ENCODE measurements at regions not wholly inside any gene's neighbourhood (a gene's known extent, or its start where the extent isn't known, plus 50 kb on each side); places are given as distances from the start of the nearest gene placed in this dataset.

DNA sequence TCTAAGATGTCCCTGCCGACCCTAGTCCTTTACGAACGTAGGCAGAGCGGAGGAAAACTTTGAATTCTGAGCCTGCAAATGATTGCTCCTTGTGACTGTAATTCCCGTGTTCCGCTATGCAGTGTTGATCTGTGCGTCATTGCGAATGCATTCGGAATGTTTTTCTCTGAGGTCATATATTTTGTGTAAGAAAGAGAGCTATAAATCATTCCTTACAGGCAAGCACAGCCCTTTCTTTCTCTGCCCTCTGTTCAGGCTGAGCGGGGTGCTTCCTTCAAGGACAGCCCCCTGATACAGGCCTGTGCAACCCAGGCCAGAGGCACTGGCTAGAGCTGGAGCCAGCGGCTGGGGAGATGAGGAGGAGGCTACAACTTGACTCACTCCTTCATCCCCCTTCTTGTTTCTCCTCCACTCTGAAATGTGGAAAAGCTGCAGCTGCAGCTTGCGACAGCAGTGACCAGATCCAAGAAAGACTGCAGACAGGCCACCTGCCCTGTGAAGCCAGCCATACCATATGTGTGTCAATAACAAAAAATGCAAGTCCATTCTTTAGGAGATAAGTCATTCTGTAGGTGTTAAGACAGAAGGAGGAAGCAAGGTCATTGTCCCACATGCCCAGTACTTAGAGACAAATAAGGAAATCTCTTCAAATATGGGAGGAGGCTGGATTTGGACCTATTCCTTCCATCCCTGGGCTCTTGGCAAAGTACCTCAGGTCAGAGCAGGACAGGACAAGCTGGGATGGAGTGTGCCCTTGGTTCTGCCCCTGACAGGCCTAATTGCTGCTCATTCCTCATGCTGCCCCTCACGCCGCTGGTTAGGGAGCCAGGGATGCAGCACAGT is 345.7 kb upstream of the WWC1 start:
- DNase-seq (ENCODE audit: extremely low spot score, insufficient read length, low read depth), result no peak
- no peak for FAIRE-seq

DNA sequence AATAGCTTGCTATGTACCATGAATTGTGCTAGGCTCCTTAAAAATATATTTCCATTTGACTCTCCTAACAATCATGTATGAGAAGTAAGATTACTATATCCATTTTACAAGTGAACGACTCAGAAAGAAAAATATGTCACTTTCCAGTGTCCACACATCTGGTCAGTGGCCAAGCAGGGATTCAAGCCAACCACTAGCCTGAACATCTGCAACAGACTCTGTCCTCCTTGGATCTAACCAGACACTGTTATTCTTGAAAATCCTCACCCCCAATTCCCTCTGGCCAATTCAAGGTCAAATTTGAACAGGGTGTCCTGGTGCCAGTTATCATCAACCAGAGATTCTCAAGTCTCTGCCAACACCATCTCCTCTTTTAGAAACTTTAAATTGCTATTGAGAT is 344.1 kb upstream of the WWC1 start:
- DNase-seq (ENCODE audit: extremely low spot score, insufficient read length, low read depth) (no peak), FAIRE-seq (no peak)

DNA sequence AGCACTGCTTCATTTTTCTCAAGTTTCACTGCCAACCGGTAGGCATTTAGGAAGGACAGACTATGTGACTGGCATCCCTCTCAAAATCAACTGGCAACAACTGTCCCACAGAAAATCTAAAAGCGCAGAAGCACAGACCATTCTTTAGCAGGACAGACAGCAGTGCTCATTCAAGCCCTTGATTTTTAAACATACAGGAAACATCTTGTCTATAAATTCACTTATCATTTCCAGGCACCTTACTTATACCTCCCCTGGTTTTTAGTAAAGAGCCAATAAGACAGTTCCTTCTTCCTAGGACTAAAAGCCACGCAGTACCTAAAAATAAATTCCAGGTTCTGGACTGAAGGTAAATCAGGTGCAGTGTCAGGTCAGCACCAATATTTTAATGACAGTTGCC is 343.2 kb upstream of the WWC1 start:
- no peak for FAIRE-seq
- no peak for DNase-seq (ENCODE audit: extremely low spot score, insufficient read length, low read depth)

GRCh38 chr5:167949435-167949834 is 342.0 kb upstream of the WWC1 start:
- no peak for DNase-seq (ENCODE audit: extremely low spot score, insufficient read length, low read depth)
- FAIRE-seq, result no peak

DNA sequence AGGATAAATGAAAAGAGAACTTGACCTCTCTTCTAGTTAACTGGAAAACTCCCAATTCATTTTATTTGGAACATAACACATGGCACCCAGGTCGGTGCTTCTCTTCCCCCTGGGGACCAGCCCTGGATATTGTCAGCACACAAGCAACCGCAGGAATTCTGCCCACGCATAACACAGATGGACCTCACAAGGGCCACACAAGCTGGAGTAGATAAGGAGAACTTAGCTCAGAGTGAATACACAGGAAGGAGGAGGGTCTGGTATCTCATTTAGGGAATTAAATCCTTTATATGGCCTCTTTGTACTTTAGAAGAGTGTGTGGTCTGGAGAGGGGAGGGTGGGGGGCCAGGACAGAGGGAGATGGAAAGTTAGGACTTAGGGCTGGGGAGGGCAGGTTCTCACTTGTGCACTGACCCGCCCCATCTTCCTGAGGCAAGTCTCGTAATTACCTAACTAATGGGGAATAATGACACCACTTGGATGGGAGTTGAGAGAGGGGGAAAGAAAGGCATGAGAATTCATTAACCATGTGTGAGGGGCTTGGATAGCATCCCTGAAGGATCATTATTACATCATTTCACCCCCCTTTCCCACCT is 341.2 kb upstream of the WWC1 start:
- FAIRE-seq (no peak), DNase-seq (ENCODE audit: extremely low spot score, insufficient read length, low read depth) (no peak)

DNA sequence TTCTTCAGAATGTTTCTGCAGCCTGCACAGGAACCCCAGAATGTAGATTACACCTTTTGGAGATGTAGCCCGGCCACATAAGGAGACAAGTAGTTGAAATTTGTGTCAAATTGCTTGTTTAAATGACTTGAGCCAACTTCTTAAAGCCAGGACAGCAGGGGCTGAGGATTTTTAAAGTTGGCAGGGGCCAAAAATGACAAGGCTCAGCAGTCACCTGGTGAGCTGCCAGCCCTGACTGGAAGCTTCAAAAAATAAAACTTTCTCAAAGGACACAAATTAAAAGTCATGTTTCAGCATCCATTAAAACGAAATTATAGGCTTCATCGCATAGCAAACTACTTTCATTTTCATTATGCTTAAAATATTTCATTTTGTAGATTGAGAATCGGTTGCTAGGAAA is 340.3 kb upstream of the WWC1 start:
- DNase-seq (ENCODE audit: extremely low spot score, insufficient read length, low read depth), result no peak
- FAIRE-seq, result no peak

DNA sequence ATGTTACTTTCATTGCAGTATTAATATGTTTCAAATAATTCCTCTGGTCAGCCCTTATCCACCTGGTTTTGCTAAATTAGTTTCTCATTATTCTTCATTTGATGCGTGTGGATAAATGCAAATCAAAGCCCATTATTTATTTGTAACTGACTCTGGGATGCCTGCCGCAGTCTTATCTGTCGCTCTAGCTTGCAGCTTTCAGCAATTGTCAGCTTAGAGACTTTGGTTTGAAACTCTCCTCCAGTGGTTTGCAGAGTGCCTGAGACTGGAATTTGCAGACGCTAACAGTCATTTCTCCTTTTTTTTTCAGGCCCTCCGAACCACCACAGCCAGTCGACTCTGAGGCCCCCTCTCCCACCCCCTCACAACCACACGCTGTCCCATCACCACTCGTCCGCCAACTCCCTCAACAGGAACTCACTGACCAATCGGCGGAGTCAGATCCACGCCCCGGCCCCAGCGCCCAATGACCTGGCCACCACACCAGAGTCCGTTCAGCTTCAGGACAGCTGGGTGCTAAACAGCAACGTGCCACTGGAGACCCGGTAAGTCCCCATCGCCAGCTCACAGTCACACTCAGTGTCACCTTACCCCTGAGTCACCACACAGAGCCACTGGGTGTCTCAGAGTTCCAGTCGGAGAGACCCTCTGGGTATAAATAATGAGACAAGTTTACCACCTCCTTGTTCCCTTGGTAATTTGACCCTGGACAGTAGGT is 339.0 kb upstream of the WWC1 start:
- FAIRE-seq (no peak), DNase-seq (ENCODE audit: extremely low spot score, insufficient read length, low read depth) (no peak)

GRCh38 chr5:167953151-167953798 is 338.2 kb upstream of the WWC1 start:
- no peak for DNase-seq (ENCODE audit: extremely low spot score, insufficient read length, low read depth)
- FAIRE-seq, result no peak

DNA sequence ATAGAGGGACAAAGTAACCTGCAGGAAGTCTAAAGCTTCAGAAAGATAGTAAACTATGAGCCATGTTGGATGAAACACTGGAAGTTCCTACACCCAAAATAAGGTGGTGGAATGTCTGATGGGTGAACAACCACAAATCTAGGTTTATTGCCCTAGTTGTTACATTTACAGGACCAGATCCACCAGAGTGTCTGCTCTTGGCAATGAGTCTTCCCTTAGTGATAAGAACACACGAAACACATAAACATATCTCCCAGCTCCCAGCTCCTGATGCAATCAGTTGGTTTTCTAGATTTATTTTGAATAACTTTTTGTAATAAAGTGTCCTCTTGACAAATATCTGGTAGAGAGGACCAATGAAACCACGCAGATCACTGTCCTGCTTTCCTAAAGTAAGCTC is 329.7 kb upstream of the WWC1 start:
- no peak for DNase-seq (ENCODE audit: extremely low spot score, insufficient read length, low read depth)
- FAIRE-seq, result no peak

DNA sequence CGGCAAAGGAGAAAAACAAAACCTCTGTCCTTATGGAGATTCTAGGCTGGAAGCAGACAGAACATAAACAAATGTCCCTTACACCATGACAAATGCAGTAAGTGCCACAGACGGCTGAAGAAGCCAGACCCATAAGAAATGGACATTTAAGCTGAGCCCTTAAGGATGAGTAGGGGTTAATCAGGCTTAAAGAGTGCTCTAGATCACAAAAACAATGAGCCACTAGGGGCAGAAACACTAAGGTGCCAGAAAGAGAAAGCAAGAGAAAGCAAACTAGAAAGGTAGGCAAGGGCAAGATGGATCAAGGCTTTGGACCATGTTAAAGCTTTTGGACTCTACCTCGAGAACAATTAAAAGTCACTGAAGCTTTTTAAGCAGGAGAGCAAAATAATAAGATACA is 326.9 kb upstream of the WWC1 start:
- no peak for FAIRE-seq
- DNase-seq (ENCODE audit: extremely low spot score, insufficient read length, low read depth), result no peak

DNA sequence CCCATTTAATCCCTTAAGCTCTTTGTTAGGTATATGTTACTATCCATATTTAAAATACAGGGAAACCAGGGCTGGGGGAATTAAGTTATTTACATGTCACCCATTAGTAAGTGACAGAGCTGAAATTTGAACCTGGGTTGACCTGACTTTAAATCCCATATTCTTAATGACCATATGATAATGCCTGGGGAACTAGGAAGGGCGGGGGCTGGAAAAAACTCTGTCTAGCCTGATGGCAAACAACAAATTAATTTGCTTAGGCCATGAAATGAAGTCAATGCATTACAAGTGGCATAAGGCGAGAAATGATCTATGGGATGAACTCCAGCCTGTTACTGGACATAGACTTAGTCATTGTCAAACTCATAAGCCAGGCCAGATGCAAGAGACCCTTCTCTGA is 325.7 kb upstream of the WWC1 start:
- no peak for DNase-seq (ENCODE audit: extremely low spot score, insufficient read length, low read depth)
- no peak for FAIRE-seq

GRCh38 chr5:167966979-167967378 is 324.5 kb upstream of the WWC1 start:
- no peak for DNase-seq (ENCODE audit: extremely low spot score, insufficient read length, low read depth)
- FAIRE-seq, result no peak

- FAIRE-seq (no peak), DNase-seq (ENCODE audit: extremely low spot score, insufficient read length, low read depth) (no peak)
Observed at GRCh38 chr5:167967494-167968177, 323.8 kb upstream of the WWC1 start.

DNA sequence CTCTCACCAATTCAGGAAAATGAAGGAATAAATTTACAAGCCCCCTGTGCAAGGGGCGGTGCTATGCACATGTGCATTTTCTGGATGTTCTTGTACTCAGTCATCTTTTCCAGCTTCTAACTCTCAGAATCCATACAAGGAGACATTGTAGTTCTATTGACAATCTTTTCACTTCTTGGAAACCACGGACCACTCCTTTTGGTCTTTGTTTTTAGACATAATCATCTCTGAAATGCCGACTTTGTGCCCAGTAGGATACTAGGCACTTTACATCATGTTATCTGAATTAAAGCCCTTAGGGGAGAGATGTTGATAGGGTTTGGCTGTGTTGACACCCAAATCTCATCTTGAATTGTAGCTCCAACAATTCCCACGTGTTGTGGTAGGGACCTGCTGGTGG is 322.6 kb upstream of the WWC1 start:
- FAIRE-seq, result no peak
- DNase-seq (ENCODE audit: extremely low spot score, insufficient read length, low read depth), result no peak

DNA sequence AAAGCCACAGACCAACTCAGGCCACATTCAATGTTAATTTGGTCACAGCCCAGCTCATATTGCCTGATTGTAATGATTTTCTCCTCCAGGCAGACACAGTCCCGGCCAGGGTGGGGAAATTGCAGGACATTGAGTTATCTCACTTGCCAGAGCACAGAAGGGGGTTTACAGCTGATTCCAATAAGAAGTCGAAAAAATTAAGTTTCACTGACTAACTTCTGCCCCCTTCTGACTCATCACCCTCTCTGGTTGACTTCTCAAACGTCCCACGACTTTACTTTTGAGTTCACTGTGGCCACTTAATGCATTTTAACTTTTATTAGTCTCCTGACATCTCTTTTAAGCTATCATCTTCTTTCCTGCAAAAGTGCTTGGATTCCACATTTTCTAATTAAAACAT is 321.4 kb upstream of the WWC1 start:
- no peak for FAIRE-seq
- DNase-seq (ENCODE audit: extremely low spot score, insufficient read length, low read depth), result no peak

DNA sequence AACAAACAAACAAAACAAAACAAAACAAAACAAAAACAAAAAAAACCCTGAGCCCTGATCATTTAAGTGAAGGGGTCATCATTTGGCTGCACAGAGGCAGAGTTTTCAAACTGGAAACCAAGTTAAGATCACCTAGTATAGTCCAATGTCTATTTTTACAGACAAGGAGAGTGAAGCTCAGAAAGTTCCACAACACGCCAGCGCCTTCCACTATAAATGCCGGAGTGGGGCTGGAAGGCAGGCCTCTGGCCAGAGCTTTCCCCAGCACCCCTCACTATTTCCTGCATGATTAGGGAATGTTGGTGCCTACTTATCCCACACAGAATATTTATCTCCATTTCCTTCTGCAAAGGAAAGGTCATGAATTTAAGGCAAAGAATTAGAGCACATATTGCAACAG is 319.7 kb upstream of the WWC1 start:
- no peak for FAIRE-seq
- no peak for DNase-seq (ENCODE audit: extremely low spot score, insufficient read length, low read depth)

DNA sequence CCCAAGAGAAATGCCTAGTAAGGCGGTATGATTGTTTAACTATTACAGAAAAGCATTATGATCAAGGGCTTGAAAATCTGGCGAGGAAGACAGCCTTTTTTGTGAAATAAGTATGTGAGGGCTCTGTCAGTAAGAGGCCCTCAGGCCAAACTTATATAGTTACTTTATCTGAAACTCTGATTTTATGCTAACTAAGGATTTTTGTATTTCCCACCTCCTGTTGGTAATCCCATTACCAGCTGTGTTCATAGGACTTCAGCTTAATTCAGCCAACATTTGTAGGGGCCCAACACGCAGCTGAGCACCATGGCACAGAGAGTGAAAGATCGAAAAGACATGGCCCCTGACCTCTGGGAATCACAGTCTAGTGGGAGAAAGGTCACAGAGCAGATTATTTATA is 318.3 kb upstream of the WWC1 start:
- no peak for FAIRE-seq
- DNase-seq (ENCODE audit: extremely low spot score, insufficient read length, low read depth), result no peak

DNA sequence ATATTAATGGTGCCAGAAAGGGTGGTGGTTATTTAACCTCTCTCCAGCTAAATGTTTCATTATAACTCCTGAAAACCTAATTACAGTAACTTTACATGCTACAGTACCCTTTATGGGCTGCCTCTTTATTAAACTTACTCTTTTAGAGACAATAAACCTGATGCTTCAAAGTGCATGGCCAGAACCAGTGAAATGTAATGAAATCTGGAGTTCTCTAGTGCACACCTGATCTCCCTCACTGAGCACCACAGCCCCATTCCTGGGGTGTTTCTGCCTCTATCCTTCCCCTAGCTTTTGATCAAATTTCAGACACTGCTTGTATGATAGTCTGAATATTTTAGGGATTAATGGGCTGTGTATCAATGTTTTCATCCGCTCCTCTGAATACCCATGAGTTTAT is 306.5 kb upstream of the WWC1 start:
- DNase-seq (ENCODE audit: extremely low spot score, insufficient read length, low read depth) (no peak), FAIRE-seq (no peak)

- FAIRE-seq (no peak), DNase-seq (ENCODE audit: extremely low spot score, insufficient read length, low read depth) (no peak)
Observed at GRCh38 chr5:167985373-167985772, 306.1 kb upstream of the WWC1 start.

Data from GM18507 (cell line).